ENCODE measurements at regions not wholly inside any gene's neighbourhood (a gene's known extent, or its start where the extent isn't known, plus 50 kb on each side); places are given as distances from the start of the nearest gene placed in this dataset.
A peak's percentile ranks its signal among the peaks of the same experiment; 100 is the strongest.

DNA sequence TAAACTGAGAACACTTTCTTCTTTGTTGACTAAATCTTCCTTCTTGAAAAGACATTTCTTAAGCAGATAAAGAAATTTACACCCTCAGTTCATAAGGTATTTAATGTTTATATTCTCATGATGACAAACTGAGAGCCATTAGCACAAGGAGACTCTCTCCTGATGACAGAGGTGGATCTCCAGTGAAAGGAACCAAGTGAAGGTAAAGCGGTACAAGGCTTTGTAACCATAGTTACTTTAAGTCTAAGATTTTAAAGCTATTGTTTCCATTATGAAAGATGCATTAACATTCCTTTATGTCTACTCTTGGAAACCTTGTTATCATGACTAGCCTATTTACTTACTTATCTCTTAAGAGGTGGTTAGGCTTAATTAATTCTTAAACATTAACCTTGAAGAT is 737.1 kb downstream of the MECOM start:
- no peak for DNase-seq
- in situ Hi-C loops (cut with MboI; ENCODE audit: low pct_unique_long_range_greater_than_20kb, low sequenced_read_pairs), result no loop called here

GRCh38 chr3:168925568-168925967 is 737.9 kb downstream of the MECOM start:
- no peak for DNase-seq
- in situ Hi-C loops (cut with MboI; ENCODE audit: low pct_unique_long_range_greater_than_20kb, low sequenced_read_pairs), result no loop called here

DNA sequence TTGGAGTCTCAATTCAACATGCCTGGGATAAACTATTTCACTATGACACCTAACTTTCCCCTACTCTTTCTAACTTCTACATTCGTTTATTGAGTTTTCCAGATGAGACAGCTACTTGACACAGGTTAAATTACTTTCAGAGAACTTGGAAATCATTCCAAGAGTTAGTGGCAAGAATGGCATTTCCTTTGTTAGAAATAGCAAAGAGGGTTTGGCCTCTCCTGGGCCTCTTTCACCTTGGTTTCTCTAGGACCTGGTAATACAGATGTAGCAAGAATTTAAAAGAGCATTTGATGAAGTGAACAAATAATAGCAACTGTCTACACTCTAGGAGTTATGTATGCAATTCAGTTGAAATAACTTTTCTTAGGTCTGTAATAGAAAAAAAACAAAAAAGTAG is 748.9 kb downstream of the MECOM start:
- in situ Hi-C loops (cut with MboI; ENCODE audit: low pct_unique_long_range_greater_than_20kb, low sequenced_read_pairs), result no loop called here

GRCh38 chr3:168909260-168909659 is 754.3 kb downstream of the MECOM start:
- no peak for DNase-seq

More for the DNA sequence above, 748.9 kb downstream of the MECOM start:
- DNase-seq, result no peak

DNA sequence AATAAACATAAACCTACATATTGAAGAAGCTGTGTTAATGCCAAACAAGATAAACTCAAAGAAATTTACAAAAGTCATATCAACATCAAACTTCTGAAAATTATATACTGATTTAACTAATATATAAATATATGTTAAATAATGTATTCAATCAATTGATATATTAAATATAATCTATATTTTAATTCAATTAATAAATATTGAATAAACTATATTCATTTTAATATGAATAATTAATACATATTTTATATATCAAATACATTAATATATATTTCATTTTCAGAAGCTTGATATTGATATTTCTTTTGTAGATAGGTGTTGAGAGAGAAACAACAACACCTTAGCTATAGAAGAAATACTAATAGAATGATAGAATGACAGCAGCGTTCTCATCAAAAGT is 768.1 kb downstream of the MECOM start:
- DNase-seq, result no peak
- in situ Hi-C loops (cut with MboI; ENCODE audit: low pct_unique_long_range_greater_than_20kb, low sequenced_read_pairs), result no loop called here

More at GRCh38 chr3:168909260-168909659, 754.3 kb downstream of the MECOM start:
- in situ Hi-C loops (cut with MboI; ENCODE audit: low pct_unique_long_range_greater_than_20kb, low sequenced_read_pairs), result no loop called here

GRCh38 chr3:168894214-168894613 is 769.3 kb downstream of the MECOM start:
- no peak for DNase-seq
- in situ Hi-C loops (cut with MboI; ENCODE audit: low pct_unique_long_range_greater_than_20kb, low sequenced_read_pairs), result no loop called here

- DNase-seq, result no peak
- in situ Hi-C loops (cut with MboI; ENCODE audit: low pct_unique_long_range_greater_than_20kb, low sequenced_read_pairs), result no loop called here
Observed at GRCh38 chr3:168889666-168890065, 773.8 kb downstream of the MECOM start.

DNA sequence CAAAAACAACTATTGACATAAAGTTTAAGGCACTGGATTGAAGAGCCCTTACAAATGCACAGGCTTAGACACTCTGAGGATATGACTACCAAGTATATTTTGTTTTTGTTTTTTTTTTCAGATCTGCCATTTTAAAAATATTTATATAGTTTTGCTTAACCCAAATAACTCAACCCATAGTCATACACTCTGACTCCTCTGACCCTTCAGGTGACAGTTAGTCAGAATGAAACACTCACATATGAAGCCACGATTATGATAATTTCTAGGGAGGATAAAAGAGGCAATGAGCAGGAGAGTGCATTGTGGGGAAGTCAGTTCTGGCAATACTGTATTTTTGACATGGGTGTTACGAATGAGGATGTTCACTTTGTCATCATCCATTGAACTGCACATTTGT is 774.7 kb downstream of the MECOM start:
- no peak for DNase-seq
- in situ Hi-C loops (cut with MboI; ENCODE audit: low pct_unique_long_range_greater_than_20kb, low sequenced_read_pairs), result no loop called here

DNA sequence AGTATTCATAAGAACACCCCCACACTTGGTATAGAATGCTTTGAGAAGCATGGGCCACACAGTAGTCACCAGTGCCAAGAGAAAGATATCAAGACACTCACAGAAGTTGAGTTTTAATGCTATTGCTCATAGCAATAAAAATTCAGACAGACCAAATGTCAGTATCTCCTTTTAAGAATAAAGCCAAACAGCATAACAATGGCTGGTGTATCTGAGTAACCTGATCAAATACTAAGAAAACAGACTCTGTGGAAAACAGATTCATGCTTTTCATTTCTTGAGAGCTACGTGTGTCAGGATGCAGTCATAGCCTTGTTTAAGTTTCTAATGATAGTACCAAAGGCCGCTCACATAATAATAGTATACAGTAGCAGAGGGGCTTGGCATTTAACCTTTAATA is 778.5 kb downstream of the MECOM start:
- no peak for DNase-seq
- in situ Hi-C loops (cut with MboI; ENCODE audit: low pct_unique_long_range_greater_than_20kb, low sequenced_read_pairs), result no loop called here

- DNase-seq, result no peak
- in situ Hi-C loops (cut with MboI; ENCODE audit: low pct_unique_long_range_greater_than_20kb, low sequenced_read_pairs), result no loop called here
Observed at GRCh38 chr3:168884353-168884903, 779.1 kb downstream of the MECOM start.

DNA sequence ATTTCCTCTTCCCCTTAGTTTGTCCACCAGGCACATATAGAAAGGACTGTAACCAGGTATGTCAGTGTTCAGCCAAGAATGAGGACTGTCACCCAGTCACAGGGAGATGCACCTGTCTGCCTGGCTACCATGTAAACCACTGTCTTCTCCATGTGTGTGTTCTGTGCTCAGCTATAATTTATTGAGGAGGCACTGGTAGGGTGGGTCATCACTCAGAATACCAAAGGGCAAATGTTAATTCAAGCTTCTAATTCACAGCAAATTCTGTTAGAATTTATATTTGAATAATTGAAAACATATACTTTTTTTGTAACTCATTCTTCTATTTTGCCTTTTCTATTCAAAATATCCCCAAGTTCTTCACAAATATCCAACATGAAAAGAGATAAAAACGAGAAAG is 780.4 kb downstream of the MECOM start:
- in situ Hi-C loops (cut with MboI; ENCODE audit: low pct_unique_long_range_greater_than_20kb, low sequenced_read_pairs), result no loop called here
- DNase-seq, result no peak

- DNase-seq, result no peak
- in situ Hi-C loops (cut with MboI; ENCODE audit: low pct_unique_long_range_greater_than_20kb, low sequenced_read_pairs), result no loop called here
Observed at GRCh38 chr3:168881804-168882203, 781.7 kb downstream of the MECOM start.

DNA sequence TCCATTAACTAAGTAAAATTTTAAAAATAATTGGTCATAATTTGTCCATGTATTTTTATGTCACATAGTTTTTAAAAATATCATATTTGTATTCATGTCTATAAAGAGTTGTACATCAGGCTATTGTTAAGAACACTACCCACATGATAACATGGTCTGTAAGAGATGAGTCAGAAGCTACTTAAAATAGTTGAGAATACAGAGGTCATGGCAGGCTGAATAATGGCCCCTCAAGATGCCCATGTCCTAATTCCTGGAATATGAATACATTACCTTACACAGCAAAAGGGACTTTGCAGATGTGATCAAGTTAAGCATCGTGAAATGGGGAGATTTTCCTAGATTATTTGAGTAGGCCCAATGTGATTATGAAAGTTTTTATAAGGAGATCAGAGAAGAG is 782.9 kb upstream of the GOLIM4 start:
- no peak for DNase-seq
- in situ Hi-C loops (cut with MboI; ENCODE audit: low pct_unique_long_range_greater_than_20kb, low sequenced_read_pairs), result no loop called here

DNA sequence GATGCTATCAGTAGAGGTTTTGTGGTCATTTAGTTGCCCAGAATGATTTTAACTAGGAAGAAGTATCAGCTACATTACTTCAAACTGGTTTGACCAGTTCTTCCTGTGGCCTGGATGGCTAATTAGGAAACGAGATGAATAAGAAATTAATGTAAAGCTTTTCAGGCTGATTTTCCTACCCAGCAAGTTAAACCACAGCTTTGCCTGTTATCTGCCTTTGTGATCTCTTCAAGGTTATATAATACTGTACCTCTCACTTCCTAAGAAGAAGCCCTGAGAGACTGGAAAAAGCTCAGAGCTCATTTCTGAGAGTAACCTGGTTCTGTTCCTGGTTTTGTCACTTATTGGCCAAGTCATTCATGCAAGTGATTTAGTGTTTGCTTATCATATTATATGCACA is 782.2 kb upstream of the GOLIM4 start:
- in situ Hi-C loops (cut with MboI; ENCODE audit: low pct_unique_long_range_greater_than_20kb, low sequenced_read_pairs), result no loop called here
- no peak for DNase-seq

DNA sequence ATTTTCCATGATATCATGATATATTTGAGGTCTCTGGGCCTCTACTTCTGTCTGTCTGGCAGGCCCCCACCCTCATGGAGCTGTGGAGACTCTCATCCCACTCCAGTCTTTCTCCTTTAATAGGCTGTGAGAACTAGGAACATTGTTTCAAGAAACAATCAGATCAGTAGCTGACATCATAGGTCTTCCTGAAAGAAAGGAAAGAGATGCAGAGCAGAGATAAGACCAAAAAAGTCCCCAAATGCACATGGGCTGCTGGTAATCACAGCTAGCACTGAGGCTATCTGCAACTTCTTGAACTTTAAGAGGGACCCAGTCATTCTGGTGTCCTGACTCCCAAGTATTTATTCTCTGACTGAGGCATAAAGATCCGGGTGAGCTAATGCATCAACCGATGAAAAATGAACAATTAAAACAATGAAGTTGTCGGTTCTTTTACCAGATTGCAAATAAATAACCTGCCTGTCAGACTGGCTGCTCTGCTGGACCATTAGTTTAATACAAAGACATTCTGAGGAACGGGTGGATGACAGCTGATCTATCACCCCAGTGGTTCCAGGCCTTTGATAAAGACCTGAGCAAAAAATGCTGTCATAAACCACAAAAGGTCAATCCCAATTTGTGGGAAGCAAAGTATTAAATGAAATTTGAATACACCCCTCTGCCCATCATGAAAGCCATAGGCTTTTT is 780.8 kb upstream of the GOLIM4 start:
- DNase-seq, result no peak
- in situ Hi-C loops (cut with MboI; ENCODE audit: low pct_unique_long_range_greater_than_20kb, low sequenced_read_pairs), result no loop called here

GRCh38 chr3:168872826-168873225 is 777.1 kb upstream of the GOLIM4 start:
- in situ Hi-C loops (cut with MboI; ENCODE audit: low pct_unique_long_range_greater_than_20kb, low sequenced_read_pairs), result no loop called here
- DNase-seq, result no peak

DNA sequence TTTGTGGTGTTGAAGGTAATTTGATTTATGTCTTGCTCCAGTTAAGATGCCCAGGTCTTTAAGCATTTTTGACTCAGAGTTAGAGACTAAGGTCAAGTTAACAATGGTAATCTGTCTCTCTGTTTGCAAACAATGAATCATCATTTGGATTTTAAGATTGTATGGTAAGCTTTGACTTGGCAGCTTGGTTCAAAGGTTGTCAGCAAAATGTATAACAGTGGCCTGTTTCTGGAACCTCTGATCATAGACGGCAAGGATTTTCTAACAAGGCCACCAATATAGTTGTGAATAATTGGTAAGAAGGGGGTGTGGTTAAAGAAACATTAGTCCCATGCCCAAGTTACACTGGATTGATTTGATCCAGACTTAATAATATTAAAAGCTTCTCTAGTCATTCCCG is 775.2 kb upstream of the GOLIM4 start:
- in situ Hi-C loops (cut with MboI; ENCODE audit: low pct_unique_long_range_greater_than_20kb, low sequenced_read_pairs), result no loop called here
- DNase-seq, result no peak

DNA sequence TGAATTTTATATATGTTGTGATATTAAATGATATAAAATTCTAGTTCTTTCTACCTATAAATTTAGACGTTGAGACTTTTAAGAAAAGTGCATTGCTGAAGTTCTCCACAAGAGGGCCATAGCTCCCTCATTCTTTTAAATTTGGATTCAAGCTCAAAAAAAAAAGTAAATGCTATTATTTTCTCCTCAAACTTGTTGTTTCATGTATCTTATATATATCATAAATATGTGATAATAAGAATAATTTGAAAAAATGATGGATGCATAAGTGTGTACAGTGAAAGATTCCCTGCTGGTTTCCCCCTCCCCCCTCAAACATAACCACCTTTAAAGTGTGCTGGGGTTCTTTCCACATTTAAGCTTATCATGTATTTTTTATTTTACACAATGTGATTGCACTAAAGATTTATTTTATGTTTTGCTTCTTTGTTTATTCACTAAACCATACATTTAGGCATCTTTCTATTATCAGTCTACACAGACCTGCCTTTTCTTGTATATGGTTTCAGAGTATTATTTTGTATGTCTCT is 769.4 kb upstream of the GOLIM4 start:
- in situ Hi-C loops (cut with MboI; ENCODE audit: low pct_unique_long_range_greater_than_20kb, low sequenced_read_pairs), result no loop called here
- peak; percentile 28 for DNase-seq

DNA sequence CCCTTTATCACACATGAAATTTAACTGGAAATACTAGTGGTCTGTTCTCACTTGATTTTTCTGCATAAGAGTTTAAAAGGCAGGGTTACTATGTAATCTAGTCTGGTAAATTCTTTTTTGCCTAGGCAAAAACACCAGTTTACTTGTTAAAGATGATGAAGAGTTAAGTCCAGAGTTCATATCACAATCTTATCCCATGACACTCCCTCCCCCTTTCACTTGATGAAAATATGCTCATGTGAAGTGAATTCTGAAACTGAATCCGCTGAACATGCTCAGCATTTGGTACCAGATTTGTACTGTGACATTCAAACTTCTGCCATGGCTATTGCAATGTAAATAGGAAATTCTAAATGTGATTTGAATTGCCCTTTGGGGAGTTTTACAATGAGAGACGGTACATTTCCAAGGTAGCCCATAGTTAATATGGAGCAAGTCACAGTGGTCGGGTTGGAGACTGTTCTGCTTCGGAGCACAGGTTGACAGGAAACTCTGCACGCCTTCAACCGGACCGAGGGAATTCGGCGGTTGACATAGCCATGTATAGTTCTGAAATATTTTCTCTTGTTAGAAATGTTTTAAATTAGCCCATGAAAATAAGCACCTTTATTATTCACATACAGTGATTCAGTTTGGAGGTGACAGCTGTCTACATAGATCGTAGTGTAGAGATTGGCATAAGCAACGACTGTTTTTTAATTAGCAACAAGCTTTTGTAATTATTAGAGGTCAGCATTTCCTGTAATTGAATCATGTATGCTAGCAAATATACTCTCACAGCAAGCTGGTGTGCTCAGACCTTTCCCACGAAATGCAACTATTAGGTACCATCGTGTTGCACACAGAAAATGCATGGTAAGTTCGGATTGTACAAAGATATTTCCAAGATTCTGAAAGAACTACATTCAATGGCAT is 768.6 kb upstream of the GOLIM4 start:
- DNase-seq, result no peak
- in situ Hi-C loops (cut with MboI; ENCODE audit: low pct_unique_long_range_greater_than_20kb, low sequenced_read_pairs), result no loop called here

- no peak for DNase-seq
- in situ Hi-C loops (cut with MboI; ENCODE audit: low pct_unique_long_range_greater_than_20kb, low sequenced_read_pairs), result no loop called here
Observed at GRCh38 chr3:168863561-168863960, 767.8 kb upstream of the GOLIM4 start.
